Thoracic aorta (tissue), 2 donors: ENCODE measurements at regions not wholly inside any gene's neighbourhood (a gene's known extent, or its start where the extent isn't known, plus 50 kb on each side); places are given as distances from the start of the nearest gene placed in this dataset.

Experiments
- ATAC-seq: fragments of 150-250 bp; one replicate; pipeline ENCODE4 v1.8.0; 2017; ENCODE audit warnings: low read depth; ENCODE audit not compliant: insufficient number of reproducible peaks, low FRiP score
- DNase-seq: peaks from one replicate; pipeline ENCODE4 v3.0.0-alpha.2; 2020; ENCODE audit warnings: low spot score
- H3K27ac ChIP-seq, 2 donors: fragments of 200-600 bp; sonication (generic); 1 replicate in 1 of 2; 2 replicates in 1 of 2; pipeline ENCODE4 v1.5.1; 2016; ENCODE audit warnings: mild to moderate bottlenecking in 2 of 2, moderate library complexity in 2 of 2
- H3K27me3 ChIP-seq: fragments of 200-600 bp; sonication (generic); replicated peaks from 2 replicates; pipeline ENCODE4 v1.6.0; 2016; ENCODE audit warnings: mild to moderate bottlenecking; ENCODE audit not compliant: insufficient read depth
- H3K36me3 ChIP-seq: fragments of 200-600 bp; sonication (generic); one replicate; pipeline ENCODE4 v1.5.1; 2016
- H3K4me1 ChIP-seq, 2 donors: fragments of 200-600 bp; sonication (generic); 1 replicate in 1 of 2; 2 replicates in 1 of 2; pipeline versions ENCODE4 v1.5.1 to v1.6.0; 2016; ENCODE audit warnings: low read depth in 2 of 2, mild to moderate bottlenecking in 1 of 2; ENCODE audit not compliant: control insufficient read depth in 1 of 2
- H3K4me3 ChIP-seq: fragments of 200-600 bp; sonication (generic); 2 replicates; pipeline ENCODE4 v1.5.1; 2016; ENCODE audit warnings: mild to moderate bottlenecking
- H3K9me3 ChIP-seq: fragments of 200-600 bp; sonication (generic); 2 replicates; pipeline ENCODE4 v1.5.1; 2016
- CTCF ChIP-seq: fragments of 200-600 bp; sonication (generic); IDR thresholded peaks from one replicate; pipeline ENCODE4 v1.5.1; 2019; ENCODE audit warnings: antibody characterized with exemption

- Histone ChIP-seq H3K4me3 (no peak overlapping the region), H3K4me1 (peaks cover 6 to 16% of the 10 kb centered on the region in 2 donors), H3K9me3 (no peaks in the 10 kb centered on the region), H3K27ac (no peak overlapping the region), H3K36me3 (no peaks in the 10 kb centered on the region), H3K27me3 (no peaks in the 10 kb centered on the region)
- no peak for ATAC-seq
- no peak for TF ChIP-seq CTCF
- DNase-seq, result no peak
Measured at GRCh38 chr3:130843441-130843840, 50.4 kb upstream of the ATP2C1 start.
